HG02610 (cell line): ENCODE measurements at regions not wholly inside any gene's neighbourhood (a gene's known extent, or its start where the extent isn't known, plus 50 kb on each side); places are given as distances from the start of the nearest gene placed in this dataset.

Experiments used
- ATAC-seq: cut with Tn5 transposase; IDR thresholded peaks from one replicate; pipeline ENCODE4 v1.9.1; 2021; ENCODE audit warnings: mild to moderate bottlenecking, moderate library complexity; ENCODE audit not compliant: unreplicated experiment

- ATAC-seq, result no peak
Observed at GRCh38 chr3:124562769-124563168, 167.5 kb upstream of the UMPS start.

- no peak for ATAC-seq
Observed at GRCh38 chr3:124563376-124563775, 166.9 kb upstream of the UMPS start.

DNA sequence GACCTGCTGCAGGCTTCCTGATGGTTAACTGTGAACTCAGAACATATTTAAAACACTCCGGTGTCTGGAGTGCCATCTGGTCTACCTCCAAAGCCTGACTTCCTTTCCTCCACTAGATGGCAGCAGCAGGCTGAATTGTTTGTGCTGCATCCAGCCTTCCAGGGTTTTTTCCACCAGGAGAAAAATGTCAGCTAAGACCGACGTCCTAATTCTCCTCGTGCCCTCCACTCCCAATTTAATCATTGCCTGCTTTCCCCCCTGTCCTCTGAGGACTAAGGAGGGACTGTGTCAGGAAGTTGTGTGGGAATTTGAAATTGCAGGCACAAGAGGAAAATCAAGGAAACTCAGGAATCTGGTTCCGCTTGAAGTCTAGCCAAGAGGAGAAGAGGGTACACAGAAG is 165.2 kb upstream of the UMPS start:
- no peak for ATAC-seq

GRCh38 chr3:124565551-124565950 is 164.7 kb upstream of the UMPS start:
- no peak for ATAC-seq

DNA sequence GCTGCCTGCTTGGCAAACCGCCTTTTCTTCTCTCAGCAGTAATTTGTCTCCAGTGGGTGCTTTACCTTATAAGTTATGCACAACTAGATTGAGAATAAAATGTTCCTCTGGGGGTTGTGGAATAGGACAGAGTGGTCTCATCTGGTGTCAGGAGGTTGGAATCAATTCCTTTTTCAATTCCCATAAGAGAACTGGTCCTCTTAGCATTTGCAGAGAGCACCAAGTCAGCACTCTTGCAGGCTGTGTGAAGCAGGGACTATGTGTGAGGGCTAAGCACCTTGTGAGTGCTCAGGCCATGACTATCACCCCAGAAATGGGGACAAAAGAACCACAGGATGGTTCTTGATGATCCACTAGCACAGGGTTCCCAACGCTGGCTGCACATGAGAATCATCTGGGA is 163.6 kb upstream of the UMPS start:
- ATAC-seq, result no peak

DNA sequence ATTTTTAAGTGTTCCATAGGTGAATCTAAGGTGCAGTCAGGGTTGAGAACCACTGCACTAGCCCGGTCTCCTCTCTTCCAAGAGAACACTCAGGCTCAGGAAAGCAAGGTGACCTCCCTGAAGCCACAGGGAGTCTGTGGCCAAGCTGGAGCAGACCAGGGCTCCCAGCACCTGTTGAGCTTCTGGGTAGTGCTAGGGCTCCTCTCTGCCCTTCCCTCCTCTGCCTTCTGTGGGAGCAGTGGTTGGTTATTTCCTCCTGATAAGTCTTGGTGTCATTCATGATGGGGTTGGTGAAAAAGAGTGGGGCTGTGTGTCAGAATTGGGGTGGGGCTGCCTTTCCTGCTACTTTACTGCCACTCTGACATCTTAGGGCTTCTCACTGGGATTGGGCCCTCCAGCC is 163.1 kb upstream of the UMPS start:
- no peak for ATAC-seq

- ATAC-seq, result no peak
Observed at GRCh38 chr3:124569761-124570160, 160.5 kb upstream of the UMPS start.

DNA sequence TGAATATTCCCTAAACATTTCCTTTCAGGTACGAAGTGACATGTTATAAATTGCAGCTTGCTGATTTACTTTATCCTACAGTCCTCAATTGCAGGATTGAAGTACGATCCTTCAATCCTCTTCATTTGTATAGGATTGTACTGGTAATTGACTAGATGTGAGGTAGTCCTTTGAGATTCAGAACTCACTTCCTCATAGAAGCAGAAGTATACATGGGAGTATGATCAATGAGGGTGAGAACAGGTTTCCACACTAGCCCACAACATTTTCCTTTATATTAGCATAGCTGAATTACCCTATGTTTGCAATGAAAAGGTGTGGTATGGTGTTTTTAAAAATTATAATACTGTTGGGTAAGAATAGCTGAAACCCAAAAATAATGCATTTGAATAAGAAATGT is 160.0 kb upstream of the UMPS start:
- peak; percentile 45 for ATAC-seq

DNA sequence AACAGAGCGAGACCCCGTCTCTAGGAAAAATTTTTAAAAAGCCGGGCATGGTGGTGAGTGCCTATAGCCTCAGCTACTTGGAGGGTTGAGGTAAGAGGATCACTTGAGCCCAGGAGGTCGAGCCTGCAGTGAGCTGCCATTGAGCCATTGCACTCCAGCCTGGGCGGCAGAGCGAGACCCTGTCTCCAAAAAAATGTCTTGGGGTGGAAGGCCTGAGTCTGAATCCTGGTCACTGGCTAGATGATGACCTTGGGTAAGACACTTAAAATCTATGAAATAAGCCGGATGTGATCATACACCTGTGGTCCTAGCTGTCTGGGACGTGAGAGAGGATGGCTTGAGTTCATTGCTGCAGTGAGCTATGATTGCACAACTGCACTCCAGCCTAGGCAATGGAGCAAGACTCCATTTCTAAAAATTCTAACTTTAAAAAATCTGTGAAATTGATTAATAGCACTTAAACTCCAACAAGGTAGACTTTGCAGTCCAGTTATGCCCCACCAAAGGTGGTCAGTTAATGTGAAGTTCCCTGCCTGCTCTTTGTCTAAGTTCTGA is 157.3 kb upstream of the UMPS start:
- ATAC-seq, result no peak

GRCh38 chr3:124574012-124574411 is 156.2 kb upstream of the UMPS start:
- no peak for ATAC-seq

DNA sequence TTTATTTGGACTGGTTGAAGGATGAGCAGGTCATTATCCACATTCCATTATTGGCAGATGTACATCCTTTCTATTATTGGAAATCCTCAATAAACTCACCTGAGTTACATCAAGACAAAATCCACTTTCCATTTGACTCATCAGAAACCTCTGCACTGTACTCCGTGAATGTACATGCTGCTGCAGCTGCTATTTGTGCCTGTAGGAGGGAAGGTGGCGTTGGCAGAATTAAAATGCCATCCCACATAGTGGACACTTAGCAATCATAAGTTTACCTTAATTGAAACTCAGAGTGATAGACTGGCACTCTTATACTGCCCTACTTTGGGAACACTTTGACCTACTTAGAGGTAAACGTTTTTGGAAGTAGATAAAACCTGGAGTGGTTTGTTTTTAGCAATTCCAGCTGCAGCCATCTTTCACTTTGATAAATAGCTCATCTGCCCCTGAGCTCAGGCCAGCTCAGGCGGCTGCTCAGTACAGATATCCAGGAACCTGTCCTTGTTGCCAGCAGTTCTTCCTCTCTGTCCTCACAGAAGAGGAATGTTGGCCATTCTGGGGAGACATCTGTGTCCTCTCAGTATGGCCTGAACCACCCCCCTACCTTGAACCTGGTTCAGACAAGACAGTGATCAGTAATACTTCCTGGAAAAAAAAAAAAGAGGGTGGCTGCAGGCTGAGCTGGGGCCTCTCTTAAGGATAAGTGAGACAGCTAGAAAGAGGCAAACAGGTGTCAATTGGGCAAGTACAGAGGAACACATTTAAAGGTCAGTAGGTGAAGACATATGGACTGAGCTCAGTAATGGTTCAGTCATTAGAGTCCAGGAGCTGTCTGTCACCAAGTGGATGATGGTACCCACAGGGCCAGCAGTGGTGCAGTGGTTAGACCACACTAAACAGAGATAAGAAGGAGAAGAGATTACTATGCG is 153.4 kb upstream of the UMPS start:
- peak; percentile 47 for ATAC-seq

DNA sequence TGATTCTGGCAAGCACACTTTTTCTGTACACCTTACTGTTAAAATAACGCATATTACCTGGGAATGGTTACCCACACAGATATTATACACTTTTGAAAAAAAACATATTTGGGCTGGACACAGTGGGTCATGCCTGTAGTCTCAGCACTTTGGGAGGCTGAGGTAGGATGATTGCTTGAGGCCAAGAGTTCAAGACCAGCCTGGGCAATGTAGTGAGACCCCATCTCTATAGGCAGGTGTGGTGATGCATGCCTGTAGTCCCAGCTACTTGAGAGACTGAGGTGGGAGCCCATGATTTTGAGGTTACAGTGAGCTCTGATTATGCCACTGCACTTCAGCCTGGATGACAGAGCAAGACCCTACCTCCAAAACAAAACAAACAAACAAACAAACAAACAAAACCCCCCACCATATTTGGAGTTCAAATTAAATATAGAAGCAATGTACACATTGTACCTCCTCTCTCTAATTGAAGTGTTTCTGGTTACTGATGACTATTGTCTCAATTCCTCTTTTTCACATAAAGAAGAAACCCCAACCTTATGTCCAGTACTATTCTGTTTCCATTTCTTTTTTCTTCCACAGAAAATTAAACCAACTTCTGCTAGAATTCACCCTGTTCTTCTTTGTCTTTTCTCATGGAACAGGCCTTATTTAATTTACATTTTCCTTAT is 152.6 kb upstream of the UMPS start:
- no peak for ATAC-seq

DNA sequence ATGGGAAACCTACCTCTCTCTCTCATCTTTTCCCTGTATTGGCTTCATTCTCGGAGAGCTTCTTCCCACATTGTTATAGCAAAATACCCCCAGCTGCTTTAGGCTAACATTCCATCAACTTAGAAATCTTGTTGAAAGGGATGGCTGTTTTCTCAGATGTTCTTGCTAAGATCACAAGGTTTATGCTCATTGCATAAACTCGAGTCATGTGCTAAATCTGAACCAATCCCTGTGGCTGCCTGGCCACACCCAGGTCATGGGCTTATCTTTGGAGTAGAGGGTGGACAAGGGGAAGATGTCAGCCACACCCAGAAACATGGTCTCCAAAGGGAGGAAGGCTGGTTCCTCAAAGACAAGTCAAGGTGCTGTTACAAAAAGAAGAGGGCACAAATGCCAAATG is 150.6 kb upstream of the UMPS start:
- no peak for ATAC-seq

GRCh38 chr3:124582196-124582595 is 148.1 kb upstream of the UMPS start:
- no peak for ATAC-seq

GRCh38 chr3:124582621-124583395 is 147.4 kb upstream of the UMPS start:
- ATAC-seq, result no peak

DNA sequence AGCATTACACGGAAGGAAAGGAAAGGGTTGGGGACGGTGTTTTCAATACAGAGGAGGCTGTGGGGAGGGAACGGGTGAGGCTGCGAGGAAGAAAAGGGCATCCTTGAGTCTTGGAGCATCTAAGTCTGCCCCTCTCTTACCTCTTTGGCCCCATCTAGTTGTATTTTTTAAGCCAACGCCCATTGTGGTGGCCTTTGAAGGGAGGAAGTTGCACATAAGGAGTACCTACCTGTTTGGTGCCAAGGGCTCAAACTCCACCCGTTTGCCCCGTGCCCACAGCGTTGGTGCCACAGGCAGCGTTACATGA is 146.1 kb upstream of the UMPS start:
- no peak for ATAC-seq

- no peak for ATAC-seq
Observed at GRCh38 chr3:124584552-124585391, 145.5 kb upstream of the UMPS start.

DNA sequence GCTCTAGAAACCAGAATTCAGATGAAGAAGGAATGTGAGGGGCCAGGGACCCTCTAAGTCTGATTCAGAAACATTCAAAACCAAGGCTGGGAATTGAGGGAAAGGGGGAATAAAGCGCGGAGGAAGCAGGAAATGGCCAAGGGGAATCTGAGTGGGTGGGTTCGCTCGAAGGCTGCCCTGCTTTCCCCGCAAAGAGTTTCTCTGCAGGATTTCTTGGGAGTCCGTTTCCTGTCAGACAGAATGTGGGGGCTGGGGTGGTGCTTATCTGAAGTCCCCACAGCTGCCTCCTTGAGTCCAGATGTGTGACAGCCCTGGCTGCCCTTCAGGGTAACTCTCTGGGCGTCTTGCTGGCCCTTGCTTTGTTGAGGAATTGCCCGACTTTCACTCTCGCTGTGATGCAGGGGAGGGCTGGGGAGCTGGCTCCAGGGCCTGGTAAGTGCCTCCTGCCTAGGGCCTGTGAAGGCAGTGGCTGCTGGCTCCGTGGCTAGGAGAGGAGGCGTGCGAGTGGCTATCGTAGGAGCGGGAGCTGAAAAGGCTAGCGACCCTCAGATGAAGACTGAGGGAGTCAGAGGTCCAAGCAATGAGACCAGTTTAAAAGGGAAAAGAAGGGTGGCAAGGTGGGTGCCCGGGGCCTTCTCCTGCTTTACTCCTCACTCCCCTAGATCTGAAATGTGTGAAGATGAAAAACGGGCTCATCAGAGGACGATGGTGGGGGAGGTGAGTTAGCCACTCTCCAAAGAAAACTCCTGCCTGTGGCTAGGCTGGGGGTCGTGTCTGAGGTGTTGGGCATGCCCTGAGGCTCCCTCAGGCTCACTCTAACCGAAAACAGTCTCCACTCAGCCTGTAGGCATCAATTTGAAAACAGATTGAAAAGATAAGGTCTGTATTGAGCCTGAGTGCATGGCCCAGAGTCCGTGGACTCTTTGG is 143.9 kb upstream of the UMPS start:
- no peak for ATAC-seq

DNA sequence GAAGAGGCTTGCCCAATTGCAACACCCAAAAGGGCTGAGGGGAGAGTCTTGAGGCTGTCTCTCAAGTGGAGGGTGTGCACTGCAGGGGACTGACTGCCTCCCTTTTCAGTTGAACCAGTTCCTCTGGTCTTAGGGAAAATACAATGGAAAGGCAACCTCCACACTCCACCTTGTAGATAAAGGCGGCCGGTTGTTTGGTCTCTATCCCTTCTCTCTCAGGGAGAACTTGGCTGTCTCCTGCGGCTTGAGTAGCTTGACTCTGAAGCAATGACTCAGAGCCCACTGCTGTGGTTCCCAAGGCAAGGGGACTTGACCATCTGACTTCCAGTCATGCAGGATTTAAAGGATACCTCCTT is 143.2 kb upstream of the UMPS start:
- ATAC-seq, result no peak

DNA sequence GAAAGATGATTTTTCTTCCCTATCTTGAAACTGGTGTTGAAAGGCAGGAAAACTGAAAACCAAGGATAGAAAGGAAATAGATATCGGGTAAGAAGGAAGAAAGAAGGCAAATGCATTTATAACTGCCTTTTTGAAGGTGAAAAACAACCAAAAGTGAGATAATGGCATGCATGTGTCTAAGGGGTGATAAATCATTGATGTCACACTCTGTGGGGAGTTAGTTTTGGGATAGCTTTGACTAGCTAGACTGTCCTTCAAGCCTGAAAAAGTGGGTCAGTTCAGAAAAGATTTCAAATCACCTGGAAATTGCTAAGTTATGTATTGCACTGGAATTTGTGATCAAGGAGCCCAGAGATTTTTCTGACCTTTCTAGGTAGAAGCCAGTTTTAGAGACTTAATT is 142.2 kb upstream of the UMPS start:
- no peak for ATAC-seq
